Aorta (tissue), 5 donors: ENCODE measurements at regions not wholly inside any gene's neighbourhood (a gene's known extent, or its start where the extent isn't known, plus 50 kb on each side); places are given as distances from the start of the nearest gene placed in this dataset.
A peak's percentile ranks its signal among the peaks of the same experiment; 100 is the strongest.

Source experiments
- ATAC-seq: fragments of 200-7000 bp; cut with Tn5 transposase; one replicate; pipeline ENCODE4 v1.9.1; 2022; ENCODE audit warnings: moderate library complexity; ENCODE audit not compliant: low FRiP score
- DNase-seq, 2 donors: peaks; one replicate each; pipeline ENCODE4 v3.0.0-alpha.2; 2020
- H3K27ac ChIP-seq, 2 donors: one replicate each; pipeline ENCODE4 v1.5.1; 2013; ENCODE audit warnings: low read length in 2 of 2, mild to moderate bottlenecking in 2 of 2, moderate library complexity in 2 of 2, control low read depth in 1 of 2, inconsistent platforms in 1 of 2, low read depth in 1 of 2
- H3K27me3 ChIP-seq, 2 donors: one replicate each; pipeline ENCODE4 v1.6.1; 2013; ENCODE audit warnings: control low read depth in 1 of 2, low read length in 1 of 2, mild to moderate bottlenecking in 1 of 2, moderate library complexity in 1 of 2; ENCODE audit not compliant: insufficient read depth in 2 of 2, control insufficient read depth in 1 of 2
- H3K36me3 ChIP-seq, 2 donors: one replicate each; pipeline ENCODE4 v1.6.1; 2013; ENCODE audit warnings: control low read depth in 1 of 2, low read length in 1 of 2, mild to moderate bottlenecking in 1 of 2; ENCODE audit not compliant: insufficient read depth in 2 of 2, control insufficient read depth in 1 of 2
- H3K4me1 ChIP-seq, 2 donors: one replicate each; pipeline ENCODE4 v1.6.1; 2013; ENCODE audit warnings: low read length in 2 of 2, control low read depth in 1 of 2, mild to moderate bottlenecking in 1 of 2, moderate library complexity in 1 of 2; ENCODE audit not compliant: insufficient read depth in 2 of 2, control insufficient read depth in 1 of 2
- H3K4me3 ChIP-seq, 2 donors: one replicate each; pipeline ENCODE4 v1.5.1; 2013; ENCODE audit warnings: low read length in 2 of 2, control low read depth in 1 of 2, mild to moderate bottlenecking in 1 of 2
- H3K9me3 ChIP-seq: one replicate; pipeline ENCODE4 v1.6.1; 2013; ENCODE audit warnings: mild to moderate bottlenecking, low read length; ENCODE audit not compliant: control insufficient read depth
- WGBS, 2 donors: extraction: QIAGEN DNeasy Blood & Tissue Kit; methylation state at CpG; one replicate each; pipeline ENCODE4 v1.1.7; 2013; 5-methylcytosine and 5-hydroxymethylcytosine counted together
- intact Hi-C, 2 donors: fragments of 100-400 bp; cut with DNase I; formaldehyde crosslinking; loops; one replicate each; pipeline versions ENCODE4 v1.14.2 to v1.15.0; 2022
- donor health status: healthy with polysubstance abuse.
- donor health status: Bipolar disorder and iron deficiency.
- donor health status: DM: no; HTN: no; CAD: no.
- donor health status: DM: no; HTN: no; CAD: no.
- donor health status: DM: yes; HTN: yes; CAD: no.

- 38 to 55% methylated on average over 1 of the region's 1 CpG for WGBS, 2 donors
- Histone ChIP-seq H3K9me3 (no peaks in the 10 kb centered on the region), H3K4me1 (no peaks in the 10 kb centered on the region), H3K4me3 (no peak overlapping the region), H3K27me3 (no peaks in the 10 kb centered on the region), H3K36me3 (no peaks in the 10 kb centered on the region), H3K27ac (no peak overlapping the region)
- intact Hi-C loops: no loop called here
- no peak for ATAC-seq
- no peak for DNase-seq
These were observed 424.6 kb upstream of the VRK2 start for GRCh38 chr2:57622009-57622408.

DNA sequence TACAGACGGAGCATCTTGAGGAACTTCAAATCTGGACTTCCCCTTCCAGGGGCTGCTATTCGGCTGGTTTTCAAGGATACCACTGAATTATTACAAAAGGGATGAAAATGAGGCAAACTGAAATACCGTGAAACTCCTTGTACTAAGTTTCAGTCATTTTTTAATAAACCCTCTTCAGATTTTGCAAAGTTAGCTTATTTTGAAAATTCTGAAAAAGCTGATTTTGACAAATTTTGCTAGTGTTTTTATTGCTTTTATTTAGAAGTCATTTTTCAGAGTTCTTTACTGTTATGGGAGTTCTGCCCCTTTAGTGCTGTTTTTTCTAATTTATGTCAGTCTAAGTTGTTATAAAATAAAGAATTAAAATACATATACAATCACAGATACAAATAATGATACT is 390.4 kb upstream of the VRK2 start:
- WGBS, 2 donors: 87 to 92% methylated on average over 3 of the region's 3 CpGs
- Histone ChIP-seq H3K36me3 (no peaks in the 10 kb centered on the region), H3K9me3 (peaks cover 6% of the 10 kb centered on the region), H3K4me3 (no peak overlapping the region), H3K27me3 (no peaks in the 10 kb centered on the region), H3K4me1 (no peaks in the 10 kb centered on the region), H3K27ac (no peak overlapping the region)
- intact Hi-C loops: no loop called here
- ATAC-seq (no peak), DNase-seq (no peak)

DNA sequence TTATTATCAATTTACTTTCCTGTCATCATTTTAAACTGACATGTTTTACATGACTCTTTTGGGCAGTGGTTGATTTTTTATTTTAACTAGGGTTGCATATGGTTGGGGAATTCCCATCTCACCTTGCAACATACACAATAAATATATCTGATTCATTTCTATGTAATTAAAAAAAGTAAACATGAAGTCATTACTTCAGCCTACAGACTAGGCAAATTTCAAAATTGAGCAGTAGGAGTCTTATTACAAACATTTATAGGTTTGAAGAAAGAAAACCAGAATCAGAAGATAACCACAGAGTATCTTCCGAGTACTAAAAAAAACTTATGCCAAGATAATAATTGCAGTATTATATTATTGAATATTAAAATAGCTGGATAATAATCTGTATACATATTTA is 377.0 kb upstream of the VRK2 start:
- 89 to 95% methylated on average over 1 of the region's 1 CpG for WGBS, 2 donors
- H3K4me1 ChIP-seq: no peaks in the 10 kb centered on the region
- no peak overlapping the region for H3K4me3 ChIP-seq
- H3K9me3 ChIP-seq: no peaks in the 10 kb centered on the region
- ATAC-seq: no peak
- intact Hi-C loops: no loop called here
- DNase-seq: no peak
- no peaks in the 10 kb centered on the region for H3K27me3 ChIP-seq
- no peaks in the 10 kb centered on the region for H3K36me3 ChIP-seq
- H3K27ac ChIP-seq: no peak overlapping the region

- ATAC-seq (no peak), DNase-seq (no peak)
- Histone ChIP-seq H3K27me3 (no peaks in the 10 kb centered on the region), H3K4me3 (no peak overlapping the region), H3K36me3 (no peaks in the 10 kb centered on the region), H3K4me1 (peaks cover 0 to 3% of the 10 kb centered on the region in 2 donors), H3K9me3 (no peaks in the 10 kb centered on the region), H3K27ac (no peak overlapping the region)
- 45 to 55% methylated on average over 2 of the region's 2 CpGs for WGBS, 2 donors
- intact Hi-C loops: no loop called here
These were observed 372.6 kb upstream of the VRK2 start for GRCh38 chr2:57674025-57674424.

DNA sequence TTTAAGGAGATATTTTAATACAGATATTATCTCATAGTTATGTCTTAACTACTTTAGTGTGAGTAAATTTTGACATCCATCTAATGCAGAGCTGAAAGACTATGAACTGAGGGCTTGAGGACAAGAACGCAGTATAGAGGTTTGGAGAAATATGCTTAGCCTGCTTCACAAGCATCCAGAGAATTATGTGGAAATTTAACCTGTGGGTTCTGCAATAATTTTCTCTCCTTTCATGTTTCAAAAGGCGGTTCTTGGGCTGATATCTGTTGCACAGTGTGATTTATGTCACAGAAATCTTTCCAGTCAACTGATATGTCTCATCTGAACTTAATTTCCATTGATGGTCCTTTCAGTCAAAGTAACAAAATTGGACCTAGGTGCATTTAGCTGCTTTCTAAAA is 371.9 kb upstream of the VRK2 start:
- intact Hi-C loops: no loop called here
- Histone ChIP-seq H3K27me3 (no peaks in the 10 kb centered on the region), H3K27ac (no peak overlapping the region), H3K9me3 (no peaks in the 10 kb centered on the region), H3K4me1 (peaks cover 0 to 3% of the 10 kb centered on the region in 2 donors), H3K36me3 (no peaks in the 10 kb centered on the region), H3K4me3 (no peak overlapping the region)
- WGBS, 2 donors: 24 to 40% methylated on average over 2 of the region's 2 CpGs
- DNase-seq (no peak), ATAC-seq (no peak)

- ATAC-seq: no peak
- Histone ChIP-seq H3K27me3 (no peaks in the 10 kb centered on the region), H3K9me3 (no peaks in the 10 kb centered on the region), H3K4me1 (peaks cover 0 to 3% of the 10 kb centered on the region in 2 donors), H3K4me3 (no peak overlapping the region), H3K27ac (no peak overlapping the region), H3K36me3 (no peaks in the 10 kb centered on the region)
- DNase-seq: no peak
- intact Hi-C loops: no loop called here
These were observed 369.3 kb upstream of the VRK2 start for GRCh38 chr2:57677296-57677695.

DNA sequence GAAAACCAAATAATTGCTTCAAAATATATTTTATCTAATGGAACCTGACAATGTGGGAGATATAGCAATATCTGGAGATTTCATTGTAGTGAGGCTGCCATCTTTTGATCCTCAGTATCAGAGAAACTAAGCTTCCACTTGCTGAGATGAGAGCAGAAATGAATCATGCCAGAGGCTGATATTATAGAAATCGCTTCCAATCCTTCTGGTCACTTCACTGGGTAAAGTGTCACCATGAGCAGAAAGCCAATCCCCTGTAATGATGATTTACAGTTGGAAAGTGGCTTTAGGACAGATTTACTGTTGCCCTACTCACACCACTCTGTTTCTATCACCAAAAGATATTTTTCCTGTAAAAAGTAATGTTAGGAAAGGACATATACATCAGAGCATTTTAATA is 365.0 kb upstream of the VRK2 start:
- H3K4me3 ChIP-seq: no peak overlapping the region
- intact Hi-C loops: no loop called here
- H3K9me3 ChIP-seq: no peaks in the 10 kb centered on the region
- H3K36me3 ChIP-seq: no peaks in the 10 kb centered on the region
- H3K27ac ChIP-seq: no peak overlapping the region
- no peaks in the 10 kb centered on the region for H3K27me3 ChIP-seq
- no peaks in the 10 kb centered on the region for H3K4me1 ChIP-seq
- no peak for ATAC-seq
- WGBS, 2 donors: 66 to 80% methylated on average over 1 of the region's 1 CpG
- DNase-seq: no peak

GRCh38 chr2:57685032-57685431 is 361.6 kb upstream of the VRK2 start:
- intact Hi-C loops: no loop called here
- Histone ChIP-seq H3K4me1 (no peaks in the 10 kb centered on the region), H3K4me3 (no peak overlapping the region), H3K27ac (no peak overlapping the region), H3K36me3 (no peaks in the 10 kb centered on the region), H3K27me3 (no peaks in the 10 kb centered on the region), H3K9me3 (no peaks in the 10 kb centered on the region)
- 91 to 100% methylated on average over 2 of the region's 2 CpGs for WGBS, 2 donors
- peak; percentile 11 for ATAC-seq
- no peak for DNase-seq

DNA sequence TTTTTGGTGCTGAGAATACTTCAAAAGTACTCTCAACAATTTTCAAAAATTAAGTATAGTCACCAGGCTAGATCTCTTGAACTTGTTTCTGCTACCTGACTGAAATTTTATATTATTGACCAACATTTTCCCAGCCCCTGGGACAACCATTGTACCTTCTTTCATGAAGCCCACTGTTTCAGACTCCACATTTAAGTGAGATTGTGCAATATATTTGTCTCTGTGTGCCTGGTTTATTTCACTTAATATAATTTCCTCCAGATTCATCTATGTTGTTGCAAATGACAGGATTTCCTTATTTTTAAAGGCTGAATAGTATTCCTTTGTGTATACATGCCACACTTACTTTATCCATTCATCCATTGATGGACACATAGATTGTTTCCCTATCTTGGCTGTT is 354.2 kb upstream of the VRK2 start:
- H3K27me3 ChIP-seq: no peaks in the 10 kb centered on the region
- no peak for ATAC-seq
- DNase-seq: no peak
- no peaks in the 10 kb centered on the region for H3K36me3 ChIP-seq
- H3K4me3 ChIP-seq: no peak overlapping the region
- H3K9me3 ChIP-seq: peaks cover 2% of the 10 kb centered on the region
- H3K4me1 ChIP-seq: no peaks in the 10 kb centered on the region
- intact Hi-C loops: no loop called here
- H3K27ac ChIP-seq: no peak overlapping the region

GRCh38 chr2:57693177-57693576 is 353.4 kb upstream of the VRK2 start:
- Histone ChIP-seq H3K36me3 (no peaks in the 10 kb centered on the region), H3K9me3 (peaks cover 2% of the 10 kb centered on the region), H3K27me3 (no peaks in the 10 kb centered on the region), H3K27ac (no peak overlapping the region), H3K4me3 (no peak overlapping the region), H3K4me1 (no peaks in the 10 kb centered on the region)
- ATAC-seq (no peak), DNase-seq (no peak)
- intact Hi-C loops: no loop called here
